NT2/D1 (cell line): ENCODE measurements at regions not wholly inside any gene's neighbourhood (a gene's known extent, or its start where the extent isn't known, plus 50 kb on each side); places are given as distances from the start of the nearest gene placed in this dataset.

ENCODE experiments used
- YY1 ChIP-seq: IDR thresholded peaks from 2 replicates; pipeline ENCODE4 v1.6.1; 2011; ENCODE audit not compliant: insufficient read length, insufficient read depth
- ZNF274 ChIP-seq: IDR thresholded peaks from 2 replicates; pipeline ENCODE4 v1.6.1; 2011; ENCODE audit warnings: mild to moderate bottlenecking, low read depth, low read length

DNA sequence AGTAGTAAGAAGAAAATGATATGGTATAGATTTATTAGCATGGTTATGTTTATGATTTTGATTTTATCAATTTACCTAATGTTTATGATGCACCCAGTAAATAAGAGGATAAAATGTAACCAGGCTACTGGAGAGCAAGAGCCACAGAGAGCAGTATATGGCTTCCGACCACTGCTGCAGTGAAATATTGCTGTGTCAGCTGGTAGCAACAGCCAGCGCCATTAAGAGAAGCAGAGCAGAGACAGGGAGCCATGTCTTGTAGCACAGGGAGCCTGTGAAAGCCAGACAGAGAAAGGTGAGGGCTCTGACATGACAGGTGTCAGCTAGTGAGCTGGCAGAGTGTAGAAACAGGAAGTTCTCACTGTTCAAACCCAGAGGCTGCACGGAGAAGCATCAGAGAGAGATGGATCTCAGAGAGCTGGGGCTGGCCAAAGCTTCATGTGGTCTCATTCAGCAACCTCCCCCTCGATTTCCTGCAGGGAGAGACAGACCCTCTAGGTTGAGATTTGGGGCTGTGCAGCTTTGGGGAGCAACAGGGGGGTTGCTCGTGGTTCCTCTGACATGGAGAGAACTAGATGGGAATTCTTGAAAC is 202.1 kb downstream of the MED10 start:
- TF ChIP-seq ZNF274, result no peak
- no peak for TF ChIP-seq YY1
